KMS-11 (cell line): ENCODE measurements at regions not wholly inside any gene's neighbourhood (a gene's known extent, or its start where the extent isn't known, plus 50 kb on each side); places are given as distances from the start of the nearest gene placed in this dataset.

Experiments
- H2AFZ ChIP-seq: fragments of 200-600 bp; sonication (generic); 2 replicates; pipeline ENCODE4 v1.6.1; 2016; ENCODE audit warnings: antibody characterized with exemption, mixed run types, low read depth
- H3K27ac ChIP-seq: fragments of 200-600 bp; sonication (generic); 2 replicates; pipeline ENCODE4 v1.6.1; 2016; ENCODE audit warnings: mild to moderate bottlenecking, mixed run types
- H3K27me3 ChIP-seq: fragments of 200-600 bp; sonication (generic); 2 replicates; pipeline ENCODE4 v1.6.1; 2017; ENCODE audit warnings: mild to moderate bottlenecking, low read depth, mixed run types, moderate library complexity; ENCODE audit not compliant: insufficient read depth
- H3K36me3 ChIP-seq: fragments of 200-600 bp; sonication (generic); 2 replicates; pipeline ENCODE4 v1.6.1; 2017; ENCODE audit warnings: mild to moderate bottlenecking, mixed run types; ENCODE audit not compliant: insufficient read depth
- H3K4me1 ChIP-seq: fragments of 200-600 bp; sonication (generic); 2 replicates; pipeline ENCODE4 v1.6.1; 2016; ENCODE audit warnings: mild to moderate bottlenecking, low read depth, mixed run types; ENCODE audit not compliant: poor library complexity, severe bottlenecking
- H3K4me2 ChIP-seq: fragments of 200-600 bp; sonication (generic); 2 replicates; pipeline ENCODE4 v1.7.0; 2016; ENCODE audit warnings: mild to moderate bottlenecking, mixed run types
- H3K4me3 ChIP-seq: fragments of 200-600 bp; sonication (generic); IDR thresholded peaks from 2 replicates; pipeline ENCODE4 v1.6.1; 2017; ENCODE audit warnings: low read depth, low read length, mixed read lengths; ENCODE audit not compliant: insufficient read depth
- H3K79me2 ChIP-seq: fragments of 200-600 bp; sonication (generic); 2 replicates; pipeline ENCODE4 v1.6.1; 2016; ENCODE audit warnings: low read depth, mixed run types; ENCODE audit not compliant: insufficient read depth
- H3K9ac ChIP-seq: fragments of 200-600 bp; sonication (generic); 2 replicates; pipeline ENCODE4 v1.6.1; 2016; ENCODE audit warnings: mild to moderate bottlenecking, mixed run types
- H4K20me1 ChIP-seq: fragments of 200-600 bp; sonication (generic); 2 replicates; pipeline ENCODE4 v1.6.1; 2016; ENCODE audit warnings: mild to moderate bottlenecking, mixed run types; ENCODE audit not compliant: insufficient read depth
- TF ChIP-seq, protein P1 (sequence below): fragments of 200-600 bp; sonication (generic); conservative IDR thresholded peaks from 2 replicates; pipeline ENCODE4 v1.6.1; 2017; ENCODE audit warnings: low read depth, mild to moderate bottlenecking, antibody characterized with exemption, low read length, moderate library complexity, mixed read lengths

- Histone ChIP-seq H3K4me1 (no peaks in the 10 kb centered on the region), H3K9ac (no peak overlapping the region), H3K79me2 (no peaks in the 10 kb centered on the region), H3K4me3 (no peak overlapping the region), H3K36me3 (no peaks in the 10 kb centered on the region), H3K27me3 (no peaks in the 10 kb centered on the region), H2AFZ (no peak overlapping the region), H3K4me2 (no peak overlapping the region), H3K27ac (no peak overlapping the region), H4K20me1 (no peaks in the 10 kb centered on the region)
- TF ChIP-seq, protein P1, sequence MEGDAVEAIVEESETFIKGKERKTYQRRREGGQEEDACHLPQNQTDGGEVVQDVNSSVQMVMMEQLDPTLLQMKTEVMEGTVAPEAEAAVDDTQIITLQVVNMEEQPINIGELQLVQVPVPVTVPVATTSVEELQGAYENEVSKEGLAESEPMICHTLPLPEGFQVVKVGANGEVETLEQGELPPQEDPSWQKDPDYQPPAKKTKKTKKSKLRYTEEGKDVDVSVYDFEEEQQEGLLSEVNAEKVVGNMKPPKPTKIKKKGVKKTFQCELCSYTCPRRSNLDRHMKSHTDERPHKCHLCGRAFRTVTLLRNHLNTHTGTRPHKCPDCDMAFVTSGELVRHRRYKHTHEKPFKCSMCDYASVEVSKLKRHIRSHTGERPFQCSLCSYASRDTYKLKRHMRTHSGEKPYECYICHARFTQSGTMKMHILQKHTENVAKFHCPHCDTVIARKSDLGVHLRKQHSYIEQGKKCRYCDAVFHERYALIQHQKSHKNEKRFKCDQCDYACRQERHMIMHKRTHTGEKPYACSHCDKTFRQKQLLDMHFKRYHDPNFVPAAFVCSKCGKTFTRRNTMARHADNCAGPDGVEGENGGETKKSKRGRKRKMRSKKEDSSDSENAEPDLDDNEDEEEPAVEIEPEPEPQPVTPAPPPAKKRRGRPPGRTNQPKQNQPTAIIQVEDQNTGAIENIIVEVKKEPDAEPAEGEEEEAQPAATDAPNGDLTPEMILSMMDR = no peak
Observed at GRCh38 chr5:24747327-24747726, 102.5 kb upstream of the CDH10 start.

- Histone ChIP-seq H3K36me3 (no peaks in the 10 kb centered on the region), H3K79me2 (no peaks in the 10 kb centered on the region), H3K4me3 (no peak overlapping the region), H3K4me2 (no peak overlapping the region), H4K20me1 (no peaks in the 10 kb centered on the region), H3K27ac (no peak overlapping the region), H3K27me3 (no peaks in the 10 kb centered on the region), H2AFZ (no peak overlapping the region), H3K9ac (no peak overlapping the region), H3K4me1 (no peaks in the 10 kb centered on the region)
- TF ChIP-seq, protein P1 = no peak
Observed at GRCh38 chr5:24742334-24742733, 97.6 kb upstream of the CDH10 start.

- Histone ChIP-seq H3K4me3 (no peak overlapping the region), H3K27me3 (no peaks in the 10 kb centered on the region), H3K79me2 (no peaks in the 10 kb centered on the region), H3K27ac (no peak overlapping the region), H3K9ac (no peak overlapping the region), H3K36me3 (no peaks in the 10 kb centered on the region), H3K4me2 (no peak overlapping the region), H2AFZ (no peak overlapping the region), H3K4me1 (no peaks in the 10 kb centered on the region), H4K20me1 (no peaks in the 10 kb centered on the region)
- TF ChIP-seq, protein P1 = no peak
Observed at GRCh38 chr5:24737163-24737562, 92.4 kb upstream of the CDH10 start.

DNA sequence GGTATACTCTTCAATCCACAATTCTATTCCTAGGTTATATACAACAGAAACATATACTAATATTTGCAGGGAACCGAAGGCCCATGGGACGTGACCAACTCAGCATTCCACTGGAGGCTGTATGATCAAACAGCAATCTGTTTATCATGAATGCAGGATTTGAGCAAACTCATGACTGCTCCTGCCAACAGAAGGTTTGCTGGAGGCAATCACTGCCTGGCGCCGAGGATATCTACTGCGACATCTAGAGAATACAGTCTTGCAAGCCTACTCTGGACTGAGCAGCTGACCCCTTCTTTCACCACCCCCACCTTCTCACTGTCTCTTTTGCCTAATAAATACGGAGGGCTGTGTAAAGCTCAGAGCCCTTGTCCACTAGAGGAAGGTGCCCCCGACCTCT, 90.5 kb upstream of the CDH10 start:
- no peaks in the 10 kb centered on the region for H3K27me3 ChIP-seq
- H4K20me1 ChIP-seq = no peaks in the 10 kb centered on the region
- no peak overlapping the region for H2AFZ ChIP-seq
- no peaks in the 10 kb centered on the region for H3K36me3 ChIP-seq
- no peak overlapping the region for H3K9ac ChIP-seq
- TF ChIP-seq, protein P1 = no peak
- H3K4me3 ChIP-seq = no peak overlapping the region
- no peaks in the 10 kb centered on the region for H3K4me1 ChIP-seq
- H3K27ac ChIP-seq = no peak overlapping the region
- no peak overlapping the region for H3K4me2 ChIP-seq
- no peaks in the 10 kb centered on the region for H3K79me2 ChIP-seq
